Ureter (tissue), 1 donor: ENCODE measurements at regions not wholly inside any gene's neighbourhood (a gene's known extent, or its start where the extent isn't known, plus 50 kb on each side); places are given as distances from the start of the nearest gene placed in this dataset.

Experiments used
- DNase-seq: peaks from one replicate; pipeline ENCODE4 v3.0.0-alpha.2; 2020; ENCODE audit warnings: low spot score
- donor health status: DM: yes; HTN: yes; CAD: no.

DNA sequence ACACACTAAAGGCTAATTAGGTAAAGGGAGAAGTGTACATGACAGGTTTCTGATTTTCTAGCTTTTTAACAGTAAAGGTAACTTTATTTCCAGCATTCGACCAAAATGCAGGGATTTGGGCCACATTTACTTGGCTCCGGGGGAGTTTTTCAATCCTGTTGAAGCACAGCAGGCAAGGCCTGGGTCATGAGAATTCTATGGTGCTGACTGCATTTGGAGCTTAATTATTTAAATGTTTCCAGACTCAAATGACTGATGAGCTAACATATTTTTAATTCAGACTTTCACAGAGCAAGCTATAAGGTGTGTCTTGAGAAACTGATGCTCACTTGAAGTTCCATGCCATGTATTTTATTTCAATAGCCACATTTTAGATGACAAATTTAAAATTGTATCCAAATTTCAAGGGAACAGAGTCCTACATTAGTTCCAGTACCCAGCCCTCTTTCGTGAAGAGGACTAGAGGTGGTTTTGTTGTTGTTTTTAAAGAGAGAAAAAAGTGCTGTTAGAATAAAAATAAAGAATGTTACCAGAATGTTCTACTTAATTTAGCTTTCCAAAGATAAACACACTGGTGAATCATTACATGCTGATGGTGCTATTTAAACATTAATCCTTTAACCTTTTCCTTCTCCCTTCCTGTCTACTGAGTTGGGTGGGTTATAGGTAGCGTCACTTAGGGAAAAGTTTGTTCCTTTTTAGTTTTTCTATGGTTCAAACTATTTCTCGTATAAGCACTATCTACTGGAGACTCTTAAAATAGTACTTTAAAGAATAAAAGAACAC lies 82.3 kb upstream of the PHACTR2 start:
- DNase-seq: no peak

DNA sequence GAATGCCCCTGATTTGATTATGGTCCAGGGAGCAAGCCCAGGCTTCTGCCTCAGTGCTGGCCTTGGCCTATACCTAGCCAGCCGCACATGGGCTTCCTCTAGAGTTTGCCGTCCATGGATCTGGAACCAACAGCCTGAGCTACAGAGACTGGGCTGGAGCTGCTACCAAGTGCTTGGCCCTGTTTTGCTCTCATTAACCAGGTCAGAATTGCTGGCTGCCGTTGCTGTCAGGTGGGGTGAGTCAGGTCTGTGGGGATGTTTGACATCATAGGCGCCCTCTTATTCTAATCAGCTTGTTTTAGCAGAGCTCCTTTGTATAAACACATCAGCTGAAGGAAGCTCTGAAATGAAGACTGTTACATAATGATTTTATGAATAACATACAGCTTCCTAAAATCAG lies 83.1 kb upstream of the PHACTR2 start:
- DNase-seq: no peak

DNA sequence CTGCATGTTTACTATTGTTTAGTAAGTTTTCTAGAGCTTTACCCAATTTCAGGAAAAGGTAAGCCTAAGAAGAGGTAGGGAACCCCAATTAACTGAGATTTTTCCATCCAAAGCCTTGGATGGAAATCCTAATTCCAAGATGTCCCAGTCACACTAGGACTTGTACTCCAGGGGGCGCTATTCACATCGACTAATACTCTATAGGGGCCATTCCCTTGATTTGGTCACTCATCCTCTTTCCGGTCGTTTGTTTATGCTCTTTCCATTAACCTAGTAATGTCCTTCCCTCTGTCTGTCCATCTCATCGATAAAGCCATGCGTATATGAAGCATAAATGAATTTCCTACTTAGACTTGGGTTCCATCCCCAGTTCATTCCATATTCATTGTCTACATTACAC lies 80.8 kb upstream of the FUCA2 start:
- DNase-seq: no peak

DNA sequence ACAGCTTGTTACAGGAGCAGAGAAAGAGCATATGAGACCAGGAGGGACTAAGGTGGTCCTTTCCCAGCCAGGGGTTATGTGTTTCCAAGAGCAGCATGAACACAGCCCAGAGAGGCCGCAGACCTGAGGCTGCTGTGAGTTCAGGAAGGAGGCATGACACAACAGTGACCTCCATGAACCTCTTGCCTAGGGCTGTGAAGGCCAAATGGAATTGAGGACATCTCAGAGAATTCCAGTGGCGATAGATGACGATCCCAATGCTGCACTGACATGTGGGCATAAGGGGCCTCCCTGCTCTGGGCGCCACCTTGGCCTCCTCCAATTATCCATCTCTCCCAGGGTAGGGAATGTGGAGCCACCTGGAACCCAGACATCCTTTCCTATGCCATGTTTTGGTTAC lies 79.9 kb upstream of the FUCA2 start:
- DNase-seq: no peak

DNA sequence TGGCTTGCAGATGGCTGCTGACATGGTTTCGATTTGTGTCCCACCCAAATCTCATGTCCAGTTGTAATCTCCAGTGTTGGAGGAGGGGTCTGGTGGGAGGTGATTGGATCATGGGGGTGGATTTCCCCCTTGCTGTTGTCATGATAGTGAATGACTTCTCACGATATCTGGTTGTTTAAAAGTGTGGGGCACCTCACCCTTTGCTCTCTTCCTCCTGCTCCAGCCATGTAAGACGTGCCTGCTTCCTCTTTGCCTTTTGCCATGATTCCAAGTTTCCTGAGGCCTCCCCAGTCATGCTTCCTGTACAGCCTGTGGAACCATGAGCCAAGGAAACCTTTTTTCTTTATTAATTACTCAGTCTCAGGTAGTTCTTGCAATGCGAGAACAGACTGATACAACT lies 77.6 kb upstream of the FUCA2 start:
- no peak for DNase-seq

DNA sequence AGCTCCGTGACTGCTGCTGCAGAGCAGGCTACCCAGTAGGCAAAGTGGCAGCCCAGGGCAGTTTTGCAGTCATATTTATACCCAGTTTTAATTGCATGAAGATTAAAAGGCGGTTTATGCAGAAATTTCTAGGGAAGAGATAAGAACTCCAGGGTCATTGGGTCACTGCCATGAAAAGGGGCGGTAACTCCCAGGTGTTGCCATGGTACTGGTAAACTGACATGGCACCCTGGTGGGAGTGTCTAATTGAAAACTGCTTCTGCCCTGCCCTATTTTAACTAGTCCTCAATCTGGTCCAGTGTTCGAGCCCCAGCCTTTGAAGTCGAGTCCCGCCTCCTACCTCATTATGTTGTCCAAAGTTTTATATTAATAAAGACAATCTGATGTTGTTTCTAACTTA lies 75.0 kb upstream of the FUCA2 start:
- DNase-seq: no peak

DNA sequence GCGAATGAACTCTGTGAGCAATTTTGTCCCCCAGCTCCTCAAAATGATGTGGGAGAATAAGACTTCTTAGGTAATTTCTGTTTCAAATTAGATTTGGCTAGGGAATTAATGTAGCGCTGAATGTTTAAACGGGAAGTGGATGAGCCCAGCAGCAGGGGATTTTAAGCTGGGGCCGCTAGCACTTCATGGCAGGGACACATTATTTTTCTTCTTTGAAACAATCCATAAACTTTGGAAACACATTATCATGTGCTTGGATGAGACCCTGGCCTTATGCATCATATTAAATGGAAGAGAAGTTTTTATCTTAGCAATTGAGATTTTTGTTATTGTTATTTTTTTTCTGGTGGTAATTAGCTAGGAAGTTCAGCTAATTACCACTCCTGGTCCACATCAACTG lies 74.2 kb upstream of the FUCA2 start:
- no peak for DNase-seq

DNA sequence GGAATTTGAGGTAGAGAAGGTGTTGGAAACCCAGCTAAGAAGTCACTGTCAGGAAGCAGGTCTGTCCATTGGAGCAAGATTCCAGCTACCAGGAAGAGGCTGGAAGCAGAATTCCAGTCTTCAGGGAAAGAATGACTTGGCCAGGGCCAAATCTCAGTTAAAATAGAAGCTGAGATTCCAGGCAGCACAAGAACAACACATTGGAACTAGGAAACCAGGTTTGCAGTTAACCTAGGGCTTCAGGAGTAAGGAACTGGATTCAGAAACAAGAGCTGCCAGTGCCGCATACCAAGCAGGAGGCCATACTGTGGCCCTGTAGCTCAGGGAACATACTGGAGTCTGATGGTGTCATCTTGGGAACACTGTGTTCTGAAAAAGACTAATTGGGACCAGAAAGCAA lies 73.7 kb upstream of the FUCA2 start:
- DNase-seq: no peak

DNA sequence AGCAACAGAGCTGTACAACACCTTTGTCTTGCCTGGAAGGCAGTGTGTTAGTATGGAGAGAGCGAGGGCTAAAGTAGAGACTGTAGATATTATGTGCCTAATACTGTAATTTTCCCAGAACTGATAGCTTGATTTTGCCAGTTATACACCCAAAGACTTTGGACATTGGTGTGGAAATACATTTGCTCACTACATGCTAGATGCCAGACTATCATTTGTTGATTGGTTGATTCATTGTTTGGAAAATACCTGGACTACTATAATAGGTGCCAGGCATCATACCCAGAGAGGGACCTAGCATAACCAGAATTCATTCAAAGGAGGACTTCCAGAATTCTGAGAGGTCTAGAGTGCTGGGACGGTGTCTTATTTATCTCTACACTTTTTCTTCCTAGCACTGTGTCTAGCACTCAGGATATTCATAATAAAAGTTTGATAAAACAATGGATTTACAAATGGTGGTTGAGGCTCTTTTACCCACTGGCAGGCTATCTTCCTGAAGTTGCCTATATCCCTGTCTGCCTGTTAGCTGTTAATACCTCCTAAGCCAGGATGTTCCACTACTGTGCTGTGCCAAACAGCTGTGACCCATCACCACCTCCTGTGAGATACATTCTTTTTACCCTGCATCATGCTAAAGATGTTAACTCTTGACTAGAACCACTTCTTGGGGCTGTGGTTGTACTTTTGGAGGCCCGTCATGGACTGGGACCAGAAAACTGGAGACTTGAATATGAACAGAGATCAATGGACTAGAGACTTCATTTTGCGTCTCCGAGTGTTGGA lies 72.2 kb upstream of the FUCA2 start:
- DNase-seq: no peak

DNA sequence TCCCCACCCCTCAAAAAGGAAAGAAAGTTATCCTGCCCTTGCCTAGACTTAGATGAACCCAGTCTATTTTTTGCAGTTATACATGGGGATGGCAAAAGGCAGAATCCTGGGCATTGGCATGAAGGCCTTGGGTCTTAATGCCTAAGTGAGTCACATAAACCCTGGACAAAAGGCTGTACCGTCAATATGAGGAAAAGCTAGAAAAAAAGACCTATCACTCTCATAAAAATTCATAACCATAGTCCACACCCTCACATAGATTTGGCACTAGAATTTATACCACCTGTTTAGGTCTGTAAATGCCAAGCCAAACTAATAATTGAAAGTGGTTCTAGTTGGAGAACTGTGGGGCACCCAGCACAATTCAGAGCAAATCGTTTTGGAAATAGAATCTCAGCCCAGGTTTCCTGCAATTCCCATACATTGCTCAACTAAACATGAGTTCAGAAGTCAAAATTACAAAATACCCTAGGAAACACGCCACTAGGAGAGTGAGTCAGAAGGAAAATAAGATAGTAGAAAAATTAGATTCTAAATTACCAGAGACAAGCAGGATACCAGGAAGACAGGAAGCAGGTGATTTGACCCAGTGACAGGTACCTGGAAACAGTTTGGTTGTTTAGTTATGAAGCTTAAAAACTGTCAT lies 70.4 kb upstream of the FUCA2 start:
- no peak for DNase-seq

DNA sequence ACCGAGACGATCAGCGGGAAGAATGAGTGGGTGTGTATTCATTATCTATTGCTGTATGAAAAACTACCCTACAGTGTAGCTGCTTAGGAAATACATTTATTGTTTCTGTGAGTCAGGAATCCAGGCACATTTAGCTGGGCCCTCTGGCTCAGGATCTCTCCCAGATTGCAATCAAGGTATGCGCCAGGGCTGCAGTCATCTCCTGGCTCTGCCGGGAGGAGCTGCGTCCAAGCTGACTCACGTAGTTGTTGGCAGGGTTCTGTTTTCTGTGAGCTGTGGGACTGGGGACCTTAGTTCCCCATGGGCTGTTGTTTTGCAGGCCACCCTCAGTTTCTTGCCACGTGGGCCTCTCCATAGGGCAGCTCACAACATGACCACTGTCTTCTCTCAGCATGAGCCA lies 68.2 kb upstream of the FUCA2 start:
- peak; percentile 48 for DNase-seq

DNA sequence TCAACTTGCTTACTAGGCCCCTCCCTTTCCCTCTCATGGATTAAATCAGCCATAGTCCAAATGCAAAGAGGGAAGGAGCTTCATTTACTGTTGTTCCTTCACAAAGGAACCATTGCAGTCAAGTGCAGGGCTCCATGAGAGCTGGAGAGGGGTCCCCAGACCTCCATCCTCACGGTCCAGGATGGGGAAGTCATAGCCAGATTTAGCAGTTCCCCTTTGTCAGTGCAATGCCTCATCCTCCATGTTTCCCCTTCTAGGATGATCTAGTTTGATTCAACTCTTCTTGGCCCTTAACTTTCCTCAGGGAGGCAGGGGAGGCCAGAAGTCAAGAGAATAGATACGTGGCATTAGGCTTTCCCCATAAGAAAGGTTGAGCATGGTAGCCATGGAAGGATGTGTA lies 66.5 kb upstream of the FUCA2 start:
- DNase-seq: no peak

DNA sequence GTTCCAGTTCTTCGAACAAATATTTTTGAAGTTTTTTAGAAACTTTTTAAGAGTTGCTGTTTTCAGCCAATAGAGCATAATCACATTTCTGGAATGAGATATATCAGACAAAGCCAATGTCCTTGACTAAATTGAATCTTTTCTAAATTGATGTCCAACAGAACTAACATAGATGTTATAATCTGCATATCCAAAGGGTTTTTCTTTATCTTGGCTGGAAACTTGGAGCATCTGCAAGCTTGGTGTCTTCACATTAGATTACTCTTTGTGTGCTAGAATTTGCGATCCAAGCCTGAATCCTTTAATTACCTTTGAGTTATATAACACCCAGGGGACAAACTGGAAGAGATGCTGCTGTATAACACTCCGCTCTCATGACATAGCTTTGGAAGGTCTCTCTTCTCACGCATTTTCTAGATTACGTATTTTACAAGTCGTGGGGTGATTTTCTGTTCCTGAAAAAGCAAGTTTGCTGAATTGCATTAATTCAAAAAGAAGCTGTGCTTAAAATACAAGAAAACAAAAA lies 64.4 kb upstream of the FUCA2 start:
- no peak for DNase-seq

DNA sequence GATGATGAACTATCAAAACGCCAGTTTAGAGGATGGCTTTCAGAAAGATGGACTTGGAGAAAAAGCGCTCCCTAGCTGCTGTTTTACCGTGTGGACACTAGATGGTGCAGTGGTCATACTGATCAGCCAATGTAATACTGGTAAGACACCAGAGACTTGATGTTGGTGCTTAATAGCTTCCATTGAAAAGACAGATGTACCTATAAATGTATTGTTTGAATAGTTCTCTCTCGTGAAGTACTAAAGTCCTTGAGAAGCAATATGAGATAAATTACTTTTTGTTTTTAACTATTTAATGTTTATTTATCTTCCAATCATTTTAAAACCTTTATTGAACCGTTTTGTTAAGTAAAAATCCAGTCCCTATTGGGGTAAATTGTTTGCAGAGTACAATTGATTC lies 63.9 kb upstream of the FUCA2 start:
- DNase-seq: peak; percentile 67

DNA sequence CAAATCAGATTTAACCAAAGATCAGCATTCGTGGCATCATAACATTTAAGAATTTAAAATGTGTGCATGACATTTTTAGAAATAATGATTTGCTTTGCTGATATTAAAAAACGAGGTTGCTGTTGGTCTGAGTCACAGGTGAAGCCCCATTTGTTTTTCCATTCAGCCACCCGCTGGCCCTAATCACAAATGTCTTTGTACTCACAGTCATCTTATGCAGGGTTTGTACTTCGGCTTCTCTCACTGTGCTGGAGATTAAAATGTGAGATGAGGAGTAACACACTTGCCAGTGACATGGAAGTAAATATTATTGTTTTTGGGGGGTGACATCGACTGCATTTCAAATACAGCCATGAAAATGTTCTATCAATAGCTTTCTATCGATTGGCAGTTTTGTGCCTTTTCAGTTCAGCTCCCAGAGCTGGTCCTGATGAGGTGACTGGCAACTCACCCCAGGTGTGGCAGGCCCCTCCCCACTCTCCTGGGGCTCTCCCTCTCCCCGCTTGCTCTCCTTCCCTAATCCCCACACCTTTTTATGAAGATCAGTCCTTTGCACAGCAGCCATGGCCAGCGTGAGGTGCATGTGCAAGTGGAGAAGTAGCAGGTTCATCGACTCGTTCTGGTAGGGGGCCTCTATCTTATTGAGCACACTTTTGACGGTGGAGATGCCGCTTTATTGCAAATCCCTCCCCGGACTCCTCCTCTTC lies 58.8 kb upstream of the FUCA2 start:
- no peak for DNase-seq

DNA sequence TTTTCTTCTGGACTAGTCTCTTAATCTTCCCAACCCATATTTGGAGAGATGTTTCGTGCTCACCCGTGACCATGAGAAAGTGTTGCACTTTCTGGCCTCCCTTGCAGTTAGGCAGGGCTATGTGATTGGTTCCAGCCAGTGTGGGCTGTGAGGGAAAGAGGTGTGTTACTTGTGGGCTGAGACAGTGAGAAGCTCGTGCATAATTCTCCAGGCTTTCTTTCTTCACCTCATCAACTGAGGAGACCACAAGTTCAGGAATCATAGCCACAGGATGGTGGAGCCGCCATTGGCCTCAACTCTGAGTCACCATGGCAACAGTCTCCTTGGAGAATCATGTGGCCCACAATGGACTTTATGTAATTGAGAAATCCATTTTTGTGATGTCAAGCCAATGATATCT lies 57.5 kb upstream of the FUCA2 start:
- no peak for DNase-seq

DNA sequence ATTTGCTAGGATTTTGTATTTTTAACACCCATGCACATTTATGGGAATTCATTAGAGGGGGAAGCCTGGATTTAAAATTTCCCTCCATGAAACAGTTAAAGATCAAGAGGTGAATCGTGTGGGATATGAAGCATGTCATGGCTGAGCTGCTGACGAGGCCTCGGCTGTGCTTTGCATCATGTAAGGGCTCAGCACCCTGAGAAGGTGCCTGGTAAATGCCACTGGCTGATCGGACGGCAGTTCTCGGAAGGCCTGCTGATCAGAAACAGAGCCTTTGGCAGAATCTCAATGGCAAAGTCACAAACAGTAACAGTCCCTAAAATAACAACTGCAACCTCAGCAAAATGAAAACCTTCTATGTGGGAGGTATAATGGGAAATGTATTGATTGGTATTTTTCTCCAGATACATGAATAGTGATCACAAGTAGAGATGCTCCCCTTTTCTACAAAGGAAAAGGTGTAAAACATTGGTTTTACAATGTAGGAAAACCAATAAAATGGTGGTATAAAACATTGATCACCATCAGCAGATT lies 53.0 kb upstream of the FUCA2 start:
- DNase-seq: no peak

DNA sequence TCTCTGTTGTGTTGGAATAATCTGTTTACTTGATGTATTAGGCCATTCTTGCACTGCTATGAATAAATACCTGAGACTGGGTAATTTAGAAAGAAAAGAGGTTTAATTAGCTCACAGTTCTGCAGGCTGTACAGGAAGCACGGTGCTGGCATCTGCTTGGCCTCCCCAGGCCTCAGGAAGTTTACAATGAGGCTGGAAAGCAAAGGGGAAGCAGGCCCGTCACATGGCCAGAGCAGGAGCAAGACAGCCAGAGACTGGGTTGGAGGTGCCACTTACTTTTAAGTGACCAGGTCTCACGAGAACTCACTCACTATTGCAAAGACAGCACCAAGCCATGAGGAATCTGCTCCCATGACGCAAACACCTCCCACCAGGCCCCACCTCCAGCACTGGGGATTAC lies 50.6 kb upstream of the FUCA2 start:
- DNase-seq: no peak
